Smooth muscle cell (in vitro differentiated cells): ENCODE measurements at regions not wholly inside any gene's neighbourhood (a gene's known extent, or its start where the extent isn't known, plus 50 kb on each side); places are given as distances from the start of the nearest gene placed in this dataset.

ENCODE experiments used
- DNase-seq: peaks from one replicate; lab custom pipeline; 2025; ENCODE audit not compliant: unreplicated experiment; lab: John Stamatoyannopoulos, UW
- H2AFZ ChIP-seq: fragments of 200-600 bp; sonication (generic); 2 replicates; pipeline ENCODE4 v1.6.0; 2016; ENCODE audit warnings: antibody characterized with exemption, low read depth, mild to moderate bottlenecking
- H3F3A ChIP-seq: fragments of 200-600 bp; sonication (generic); 2 replicates; pipeline ENCODE4 v1.6.0; 2017; ENCODE audit warnings: antibody characterized with exemption, low read depth
- H3K27ac ChIP-seq: fragments of 200-600 bp; sonication (generic); 2 replicates; pipeline ENCODE4 v1.5.1; 2016; ENCODE audit warnings: low read depth, mild to moderate bottlenecking
- H3K27me3 ChIP-seq: fragments of 200-600 bp; sonication (generic); 2 replicates; pipeline ENCODE4 v1.6.1; 2016; ENCODE audit warnings: low read depth, mild to moderate bottlenecking
- H3K36me3 ChIP-seq: fragments of 200-600 bp; sonication (generic); 2 replicates; pipeline ENCODE4 v1.5.1; 2016; ENCODE audit warnings: low read depth
- H3K4me1 ChIP-seq: fragments of 200-600 bp; sonication (generic); 2 replicates; pipeline ENCODE4 v1.5.1; 2016; ENCODE audit warnings: low read depth
- H3K4me2 ChIP-seq: fragments of 200-600 bp; sonication (generic); 2 replicates; pipeline ENCODE4 v1.6.0; 2016; ENCODE audit warnings: mild to moderate bottlenecking
- H3K4me3 ChIP-seq: fragments of 200-600 bp; sonication (generic); 2 replicates; pipeline ENCODE4 v1.5.1; 2016; ENCODE audit warnings: mild to moderate bottlenecking
- H3K79me2 ChIP-seq: fragments of 200-600 bp; sonication (generic); 2 replicates; pipeline ENCODE4 v1.6.0; 2016; ENCODE audit warnings: low read depth, mild to moderate bottlenecking
- H3K9ac ChIP-seq: fragments of 200-600 bp; sonication (generic); 2 replicates; pipeline ENCODE4 v1.6.0; 2016; ENCODE audit warnings: low read depth
- H3K9me3 ChIP-seq: fragments of 200-600 bp; sonication (generic); replicated peaks from 2 replicates; pipeline ENCODE4 v1.5.1; 2016; ENCODE audit warnings: low read depth
- H4K20me1 ChIP-seq: fragments of 200-600 bp; sonication (generic); 2 replicates; pipeline ENCODE4 v1.6.0; 2016; ENCODE audit warnings: low read depth
- CTCF ChIP-seq: fragments of 200-600 bp; sonication (generic); IDR thresholded peaks from 2 replicates; pipeline ENCODE4 v1.5.1; 2017; ENCODE audit warnings: borderline replicate concordance, mild to moderate bottlenecking, antibody characterized with exemption; ENCODE audit not compliant: insufficient read depth, poor library complexity, severe bottlenecking
- WGBS: methylation state at CpG from one replicate; pipeline ENCODE4 v1.1.7; 2016; ENCODE audit warnings: low lambda C conversion rate; 5-methylcytosine and 5-hydroxymethylcytosine counted together

GRCh38 chr2:139909136-139909535 lies 1128.9 kb upstream of the NXPH2 start:
- no peak overlapping the region for H3K27ac ChIP-seq

DNA sequence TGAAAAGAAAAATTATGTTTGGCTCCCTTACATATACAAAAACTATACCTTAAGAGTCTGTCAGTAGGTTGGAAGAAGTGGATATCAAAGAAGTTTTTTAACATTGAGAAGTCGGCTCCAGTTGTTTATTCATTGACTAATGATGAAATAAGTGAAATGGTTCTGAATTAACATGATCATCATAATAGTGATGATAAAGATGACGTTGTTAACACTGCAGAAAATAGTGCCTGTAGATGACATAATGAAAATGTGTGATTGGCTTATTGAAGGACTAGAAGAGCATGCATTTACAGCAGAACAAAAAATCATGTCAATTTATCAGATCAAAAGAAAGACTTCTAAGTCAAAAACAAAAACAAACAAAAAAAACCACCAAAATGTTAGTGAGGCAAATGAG lies 1125.4 kb upstream of the NXPH2 start:
- Histone ChIP-seq H3F3A (no peaks in the 10 kb centered on the region), H3K4me1 (no peaks in the 10 kb centered on the region), H3K4me2 (no peak overlapping the region), H3K27me3 (no peaks in the 10 kb centered on the region), H3K9ac (no peak overlapping the region), H2AFZ (no peak overlapping the region), H4K20me1 (no peaks in the 10 kb centered on the region), H3K36me3 (no peaks in the 10 kb centered on the region), H3K4me3 (no peak overlapping the region), H3K9me3 (no peaks in the 10 kb centered on the region), H3K27ac (no peak overlapping the region), H3K79me2 (no peaks in the 10 kb centered on the region)
- no peak for DNase-seq
- WGBS = 93% methylated on average over 2 of the region's 2 CpGs
- TF ChIP-seq CTCF = no peak

More at GRCh38 chr2:139909136-139909535, 1128.9 kb upstream of the NXPH2 start:
- H4K20me1 ChIP-seq = no peaks in the 10 kb centered on the region
- DNase-seq = no peak
- peaks cover 5% of the 10 kb centered on the region for H3K9me3 ChIP-seq
- no peak overlapping the region for H3K4me2 ChIP-seq
- H3K4me1 ChIP-seq = no peaks in the 10 kb centered on the region
- H3K4me3 ChIP-seq = no peak overlapping the region
- H2AFZ ChIP-seq = no peak overlapping the region
- H3F3A ChIP-seq = no peaks in the 10 kb centered on the region
- H3K9ac ChIP-seq = no peak overlapping the region
- no peaks in the 10 kb centered on the region for H3K36me3 ChIP-seq
- no peak for TF ChIP-seq CTCF
- H3K79me2 ChIP-seq = no peaks in the 10 kb centered on the region
- 73% methylated on average over 3 of the region's 3 CpGs for WGBS
- no peaks in the 10 kb centered on the region for H3K27me3 ChIP-seq

DNA sequence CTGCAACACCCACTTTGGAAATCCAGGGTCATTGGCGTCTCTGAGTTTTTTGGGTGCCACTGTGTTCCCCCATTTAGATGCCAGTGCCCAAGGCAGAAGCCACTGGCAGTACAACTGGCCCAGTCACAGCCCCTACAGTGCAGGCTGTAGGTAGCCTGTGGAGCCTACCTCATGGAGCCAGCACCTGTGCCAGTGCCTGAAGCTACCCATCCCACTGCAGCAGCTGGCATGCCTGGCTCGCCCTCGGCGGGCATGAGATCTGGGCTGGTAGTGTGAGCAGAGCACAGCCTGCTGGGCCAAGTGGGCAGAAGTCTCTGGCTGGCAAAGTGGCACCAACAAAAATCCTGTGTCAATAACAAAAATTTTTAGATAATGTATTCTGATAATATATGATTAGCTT lies 1111.4 kb upstream of the NXPH2 start:
- Histone ChIP-seq H3K79me2 (no peaks in the 10 kb centered on the region), H4K20me1 (no peaks in the 10 kb centered on the region), H3K27me3 (no peaks in the 10 kb centered on the region), H3F3A (no peaks in the 10 kb centered on the region), H3K9ac (no peak overlapping the region), H3K36me3 (no peaks in the 10 kb centered on the region), H3K27ac (no peak overlapping the region), H3K4me2 (no peak overlapping the region), H3K9me3 (no peaks in the 10 kb centered on the region), H3K4me1 (no peaks in the 10 kb centered on the region), H2AFZ (no peak overlapping the region), H3K4me3 (no peak overlapping the region)
- WGBS = 84% methylated on average over 4 of the region's 4 CpGs
- no peak for DNase-seq
- no peak for TF ChIP-seq CTCF

DNA sequence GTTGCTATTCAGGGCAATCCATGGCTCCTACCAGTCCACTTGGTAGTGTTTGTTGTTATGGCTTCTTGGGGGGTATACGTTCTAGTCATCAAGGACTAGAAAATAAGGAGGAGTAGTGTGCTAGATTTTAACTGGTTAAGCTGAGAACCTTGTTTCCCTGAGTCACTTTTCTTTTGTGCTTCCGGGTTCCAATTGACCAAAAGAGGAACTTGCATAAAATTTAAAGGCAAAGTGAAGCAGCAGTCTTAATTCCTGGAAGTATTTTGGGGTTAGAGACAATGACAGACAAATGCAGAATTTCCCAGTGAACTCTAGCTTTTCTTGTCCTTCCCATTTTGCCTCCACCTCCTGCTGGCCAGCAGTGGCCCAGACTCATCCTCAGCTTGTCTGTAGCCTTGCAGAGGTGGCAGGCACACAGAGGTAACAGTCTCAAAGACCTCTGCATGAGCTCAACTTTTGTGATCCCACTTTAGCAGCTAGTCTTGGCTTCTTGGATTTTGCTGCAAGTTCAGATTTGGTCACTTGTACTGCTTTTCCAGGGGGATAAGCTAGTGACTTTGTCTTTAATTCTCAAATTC lies 1105.8 kb upstream of the NXPH2 start:
- Histone ChIP-seq H3K27ac (no peak overlapping the region), H3K79me2 (no peaks in the 10 kb centered on the region), H3K9me3 (no peaks in the 10 kb centered on the region), H2AFZ (no peak overlapping the region), H3K4me1 (no peaks in the 10 kb centered on the region), H3K4me2 (no peak overlapping the region), H3K27me3 (no peaks in the 10 kb centered on the region), H3K4me3 (no peak overlapping the region), H3K36me3 (no peaks in the 10 kb centered on the region), H3F3A (no peaks in the 10 kb centered on the region), H4K20me1 (no peaks in the 10 kb centered on the region), H3K9ac (no peak overlapping the region)
- no peak for DNase-seq
- WGBS = 81% methylated on average over 2 of the region's 2 CpGs
- no peak for TF ChIP-seq CTCF
